Stomach (tissue), 4 donors: ENCODE measurements at regions not wholly inside any gene's neighbourhood (a gene's known extent, or its start where the extent isn't known, plus 50 kb on each side); places are given as distances from the start of the nearest gene placed in this dataset.

Experiments used
- CTCF ChIP-seq, 7 experiments: fragments of 450-650 bp in 4 of 7; fragments of 200-600 bp in 3 of 7; sonication (generic) in 3 of 7; IDR thresholded peaks; one replicate each; pipeline ENCODE4 v1.5.1; 2016 to 2019; ENCODE audit warnings: antibody characterized with exemption in 7 of 7, control low read depth in 2 of 7, mild to moderate bottlenecking in 1 of 7
- EP300 ChIP-seq: sonication (generic); formaldehyde crosslinking; IDR thresholded peaks from one replicate; pipeline ENCODE4 v1.6.1; 2017; ENCODE audit warnings: antibody characterized with exemption
- POLR2A ChIP-seq, 4 donors: fragments of 450-650 bp; IDR thresholded peaks; one replicate each; pipeline ENCODE4 v1.6.1; 2016; ENCODE audit warnings: antibody characterized with exemption in 4 of 4, control low read depth in 2 of 4, mild to moderate bottlenecking in 1 of 4, moderate library complexity in 1 of 4
- POLR2AphosphoS5 ChIP-seq, 3 donors: sonication (generic); formaldehyde crosslinking; IDR thresholded peaks; one replicate each; pipeline ENCODE4 v1.6.1; 2016; ENCODE audit warnings: antibody characterized with exemption in 3 of 3

GRCh38 chr5:166285361-166285760, 2006.1 kb upstream of the WWC1 start:
- TF ChIP-seq POLR2A (IDR thresholded peaks at IDR 0.05) (no peak), POLR2AphosphoS5 (IDR thresholded peaks at IDR 0.05) (no peak), CTCF (IDR thresholded peaks at IDR 0.05) (no peak), EP300 (no peak)
